Neuronal stem cell (in vitro differentiated cells): ENCODE measurements at regions not wholly inside any gene's neighbourhood (a gene's known extent, or its start where the extent isn't known, plus 50 kb on each side); places are given as distances from the start of the nearest gene placed in this dataset.

Source experiments
- DNase-seq: peaks from one replicate; pipeline ENCODE4 v3.0.0-alpha.2; 2013; ENCODE audit warnings: low spot score
- H2AFZ ChIP-seq: one replicate; pipeline ENCODE4 v1.6.1; 2013; ENCODE audit warnings: mild to moderate bottlenecking, low read length, inconsistent platforms
- H2AK5ac ChIP-seq: 2 replicates; pipeline ENCODE4 v1.6.1; 2013; ENCODE audit warnings: low read depth, mild to moderate bottlenecking, inconsistent platforms, low read length, moderate library complexity, mixed read lengths
- H2BK120ac ChIP-seq: 2 replicates; pipeline ENCODE4 v1.6.1; 2013; ENCODE audit warnings: low read depth, mild to moderate bottlenecking, inconsistent platforms, low read length, moderate library complexity, mixed read lengths
- H2BK12ac ChIP-seq: one replicate; pipeline ENCODE4 v1.6.1; 2013; ENCODE audit warnings: low read length, inconsistent platforms
- H2BK15ac ChIP-seq: 2 replicates; pipeline ENCODE4 v1.6.1; 2013; ENCODE audit warnings: mild to moderate bottlenecking, low read length, inconsistent platforms, mixed read lengths
- H2BK5ac ChIP-seq: one replicate; pipeline ENCODE4 v1.6.1; 2013; ENCODE audit warnings: inconsistent platforms, mild to moderate bottlenecking, low read length, moderate library complexity
- H3K14ac ChIP-seq: one replicate; pipeline ENCODE4 v1.6.1; 2013; ENCODE audit warnings: low read length, inconsistent platforms
- H3K18ac ChIP-seq: 2 replicates; pipeline ENCODE4 v1.6.1; 2013; ENCODE audit warnings: low read length, inconsistent platforms
- H3K23ac ChIP-seq: 2 replicates; pipeline ENCODE4 v1.6.1; 2013; ENCODE audit warnings: low read depth, mild to moderate bottlenecking, mixed read lengths, low read length, inconsistent platforms; ENCODE audit not compliant: poor library complexity
- H3K27ac ChIP-seq: replicated peaks from 3 replicates; pipeline ENCODE4 v1.5.1; 2013; ENCODE audit warnings: low read length, inconsistent platforms
- H3K27me3 ChIP-seq, 3 experiments: 2 replicates each; pipeline ENCODE4 v1.6.1; 2013; ENCODE audit warnings: low read length in 3 of 3, mild to moderate bottlenecking in 2 of 3, inconsistent platforms in 1 of 3, low read depth in 1 of 3, mixed read lengths in 1 of 3, moderate library complexity in 1 of 3; ENCODE audit not compliant: control insufficient read depth in 3 of 3, insufficient read depth in 3 of 3
- H3K36me3 ChIP-seq, 2 donors: replicated peaks in 1 of 2; 2 replicates each; pipeline ENCODE4 v1.6.1; 2013; ENCODE audit warnings: low read length in 2 of 2; ENCODE audit not compliant: control insufficient read depth in 2 of 2, insufficient read depth in 2 of 2
- H3K4ac ChIP-seq: 2 replicates; pipeline ENCODE4 v1.6.1; 2013; ENCODE audit warnings: inconsistent platforms, mild to moderate bottlenecking, low read length, moderate library complexity
- H3K4me1 ChIP-seq, 2 donors: 1 replicate in 1 of 2; 2 replicates in 1 of 2; pipeline ENCODE4 v1.6.1; 2013; ENCODE audit warnings: low read length in 2 of 2, low read depth in 1 of 2; ENCODE audit not compliant: control insufficient read depth in 2 of 2, insufficient read depth in 1 of 2
- H3K4me2 ChIP-seq: one replicate; pipeline ENCODE4 v1.6.1; 2013; ENCODE audit warnings: mild to moderate bottlenecking, low read length, inconsistent platforms; ENCODE audit not compliant: insufficient read depth, poor library complexity, severe bottlenecking
- H3K4me3 ChIP-seq, 2 donors: 2 replicates each; pipeline ENCODE4 v1.5.1; 2013; ENCODE audit warnings: low read length in 2 of 2, mild to moderate bottlenecking in 2 of 2, inconsistent platforms in 1 of 2, moderate library complexity in 1 of 2
- H3K79me1 ChIP-seq: one replicate; pipeline ENCODE4 v1.6.1; 2013; ENCODE audit warnings: low read depth, mild to moderate bottlenecking, inconsistent platforms, low read length, moderate library complexity
- H3K9ac ChIP-seq: one replicate; pipeline ENCODE4 v1.6.1; 2013; ENCODE audit warnings: mild to moderate bottlenecking, low read depth, low read length, inconsistent platforms; ENCODE audit not compliant: poor library complexity
- H3K9me3 ChIP-seq, 2 donors: replicated peaks in 1 of 2; 2 replicates each; pipeline versions ENCODE3 to v1.6.1; 2013; ENCODE audit warnings: low read length in 2 of 2, mild to moderate bottlenecking in 2 of 2, inconsistent platforms in 1 of 2, low read depth in 1 of 2, mixed read lengths in 1 of 2, moderate library complexity in 1 of 2; ENCODE audit not compliant: control insufficient read depth in 2 of 2, insufficient read depth in 1 of 2
- H4K8ac ChIP-seq: one replicate; pipeline ENCODE4 v1.6.1; 2013; ENCODE audit warnings: low read depth, mild to moderate bottlenecking, inconsistent platforms, low read length, moderate library complexity
- H4K91ac ChIP-seq: one replicate; pipeline ENCODE4 v1.6.1; 2013; ENCODE audit warnings: low read length, low read depth, mild to moderate bottlenecking, inconsistent platforms; ENCODE audit not compliant: poor library complexity
- WGBS, 2 donors: extraction: QIAGEN DNeasy Blood & Tissue Kit; methylation state at CpG; one replicate each; pipeline ENCODE4 v1.1.7; 2013; ENCODE audit warnings: missing lambda C conversion rate in 2 of 2, mixed read lengths in 1 of 2; ENCODE audit not compliant: insufficient read length in 2 of 2, insufficient replicate concordance in 1 of 2; ENCODE audit errors: extremely low coverage in 2 of 2; 5-methylcytosine and 5-hydroxymethylcytosine counted together

GRCh38 chr3:164522073-164522763 lies 556.1 kb downstream of the SI start:
- H3K27ac ChIP-seq: no peak overlapping the region

GRCh38 chr3:164521644-164522043 lies 556.7 kb downstream of the SI start:
- no peak overlapping the region for H3K27ac ChIP-seq
- H2AK5ac ChIP-seq: no peak overlapping the region
- no peak overlapping the region for H3K4me2 ChIP-seq
- no peak overlapping the region for H2AFZ ChIP-seq
- no peak for DNase-seq
- H3K79me1 ChIP-seq: no peaks in the 10 kb centered on the region
- no peak overlapping the region for H3K23ac ChIP-seq
- no peak overlapping the region for H4K8ac ChIP-seq
- H2BK12ac ChIP-seq: no peak overlapping the region
- no CpG with 5 or more reads among the region's 2 CpGs for WGBS, 2 donors
- H3K27me3 ChIP-seq: no peaks in the 10 kb centered on the region
- H4K91ac ChIP-seq: no peak overlapping the region
- H2BK120ac ChIP-seq: no peak overlapping the region
- no peaks in the 10 kb centered on the region for H3K36me3 ChIP-seq
- no peak overlapping the region for H3K18ac ChIP-seq
- H3K9me3 ChIP-seq: no peaks in the 10 kb centered on the region
- H3K14ac ChIP-seq: no peak overlapping the region
- H2BK15ac ChIP-seq: no peak overlapping the region
- no peaks in the 10 kb centered on the region for H3K4me1 ChIP-seq
- H3K4ac ChIP-seq: no peak overlapping the region
- H3K9ac ChIP-seq: no peak overlapping the region
- no peak overlapping the region for H2BK5ac ChIP-seq
- no peak overlapping the region for H3K4me3 ChIP-seq

More at GRCh38 chr3:164522073-164522763, 556.1 kb downstream of the SI start:
- no peak overlapping the region for H2BK5ac ChIP-seq
- WGBS, 2 donors: no CpG with 5 or more reads among the region's 6 CpGs
- H2AK5ac ChIP-seq: no peak overlapping the region
- H2AFZ ChIP-seq: no peak overlapping the region
- H3K4me3 ChIP-seq: no peak overlapping the region
- H4K91ac ChIP-seq: no peak overlapping the region
- no peak overlapping the region for H2BK12ac ChIP-seq
- no peak overlapping the region for H3K9ac ChIP-seq
- H3K4ac ChIP-seq: no peak overlapping the region
- H2BK15ac ChIP-seq: no peak overlapping the region
- H3K9me3 ChIP-seq: no peaks in the 10 kb centered on the region
- DNase-seq: no peak
- H3K18ac ChIP-seq: no peak overlapping the region
- no peak overlapping the region for H4K8ac ChIP-seq
- H3K36me3 ChIP-seq: no peaks in the 10 kb centered on the region
- no peak overlapping the region for H3K23ac ChIP-seq
- H3K4me1 ChIP-seq: no peaks in the 10 kb centered on the region
- no peak overlapping the region for H3K14ac ChIP-seq
- H3K4me2 ChIP-seq: no peak overlapping the region
- no peaks in the 10 kb centered on the region for H3K27me3 ChIP-seq
- H3K79me1 ChIP-seq: no peaks in the 10 kb centered on the region
- no peak overlapping the region for H2BK120ac ChIP-seq

- no peaks in the 10 kb centered on the region for H3K9me3 ChIP-seq
- H2AK5ac ChIP-seq: no peak overlapping the region
- H2BK12ac ChIP-seq: no peak overlapping the region
- H2BK5ac ChIP-seq: peak overlapping the region; percentile 39
- no peak overlapping the region for H2BK15ac ChIP-seq
- no peak overlapping the region for H4K8ac ChIP-seq
- H2AFZ ChIP-seq: no peak overlapping the region
- no peak overlapping the region for H3K27ac ChIP-seq
- DNase-seq: no peak
- no peak overlapping the region for H3K4me3 ChIP-seq
- H3K79me1 ChIP-seq: no peaks in the 10 kb centered on the region
- WGBS, 2 donors: no CpG with 5 or more reads among the region's 4 CpGs
- H3K27me3 ChIP-seq: no peaks in the 10 kb centered on the region
- H3K4ac ChIP-seq: no peak overlapping the region
- no peaks in the 10 kb centered on the region for H3K36me3 ChIP-seq
- no peaks in the 10 kb centered on the region for H3K4me1 ChIP-seq
- H4K91ac ChIP-seq: no peak overlapping the region
- peak overlapping the region; percentile 82 for H3K14ac ChIP-seq
- peak overlapping the region; percentile 17 for H3K18ac ChIP-seq
- no peak overlapping the region for H3K4me2 ChIP-seq
- no peak overlapping the region for H2BK120ac ChIP-seq
- H3K23ac ChIP-seq: no peak overlapping the region
- H3K9ac ChIP-seq: no peak overlapping the region
Measured at GRCh38 chr3:164521139-164521538, 557.2 kb downstream of the SI start.

GRCh38 chr3:164515256-164515655 lies 563.0 kb downstream of the SI start:
- H3K79me1 ChIP-seq: no peaks in the 10 kb centered on the region
- H2AFZ ChIP-seq: no peak overlapping the region
- peak overlapping the region; percentile 35 for H3K18ac ChIP-seq
- H2BK12ac ChIP-seq: no peak overlapping the region
- H3K9me3 ChIP-seq: peaks cover 0 to 4% of the 10 kb centered on the region in 2 donors
- H3K14ac ChIP-seq: peak overlapping the region; percentile 75
- no peak for DNase-seq
- H3K4me2 ChIP-seq: no peak overlapping the region
- no CpG with 5 or more reads among the region's 5 CpGs for WGBS, 2 donors
- no peak overlapping the region for H3K27ac ChIP-seq
- no peaks in the 10 kb centered on the region for H3K4me1 ChIP-seq
- H3K27me3 ChIP-seq: no peaks in the 10 kb centered on the region
- H2AK5ac ChIP-seq: peak overlapping the region; percentile 21
- H3K23ac ChIP-seq: peak overlapping the region; percentile 20
- H2BK15ac ChIP-seq: no peak overlapping the region
- no peak overlapping the region for H2BK120ac ChIP-seq
- H3K4ac ChIP-seq: no peak overlapping the region
- no peak overlapping the region for H3K4me3 ChIP-seq
- H4K8ac ChIP-seq: no peak overlapping the region
- no peaks in the 10 kb centered on the region for H3K36me3 ChIP-seq
- no peak overlapping the region for H4K91ac ChIP-seq
- no peak overlapping the region for H2BK5ac ChIP-seq
- no peak overlapping the region for H3K9ac ChIP-seq
